ENCODE measurements at regions not wholly inside any gene's neighbourhood (a gene's known extent, or its start where the extent isn't known, plus 50 kb on each side); places are given as distances from the start of the nearest gene placed in this dataset.

GRCh38 chr2:177318613-177319012, 54.1 kb upstream of the NFE2L2 start:
- no peak for TF ChIP-seq POLR2A (IDR thresholded peaks at IDR 0.05)
- TF ChIP-seq CTCF (IDR thresholded peaks at IDR 0.05) = no peak
